HG03469 (cell line): ENCODE measurements at regions not wholly inside any gene's neighbourhood (a gene's known extent, or its start where the extent isn't known, plus 50 kb on each side); places are given as distances from the start of the nearest gene placed in this dataset.
"Not testable (repeated sequence)": the region's sequence is repeated elsewhere in the genome, so short reads cannot be mapped to it uniquely, and the experiment has no call there.

Experiments used
- ATAC-seq: cut with Tn5 transposase; IDR thresholded peaks from one replicate; pipeline ENCODE4 v1.9.1; 2021; ENCODE audit warnings: mild to moderate bottlenecking, moderate library complexity, moderate number of reproducible peaks; ENCODE audit not compliant: unreplicated experiment

GRCh38 chr3:39651993-39652739 lies 157.2 kb upstream of the MYRIP start:
- no peak for ATAC-seq

- not testable (repeated sequence) for ATAC-seq
Measured at GRCh38 chr3:39655718-39656117, 153.7 kb upstream of the MYRIP start.

- no peak for ATAC-seq
Measured at GRCh38 chr3:39657075-39657474, 152.3 kb upstream of the MYRIP start.

GRCh38 chr3:39657775-39658174 lies 151.6 kb upstream of the MYRIP start:
- ATAC-seq, result no peak

- no peak for ATAC-seq
Measured at GRCh38 chr3:39664931-39665330, 144.5 kb upstream of the MYRIP start.

GRCh38 chr3:39665441-39665840 lies 144.0 kb upstream of the MYRIP start:
- ATAC-seq, result no peak

- no peak for ATAC-seq
Measured at GRCh38 chr3:39668420-39668819, 141.0 kb upstream of the MYRIP start.

- ATAC-seq, result no peak
Measured at GRCh38 chr3:39671116-39671515, 138.3 kb upstream of the MYRIP start.

- no peak for ATAC-seq
Measured at GRCh38 chr3:39671600-39671999, 137.8 kb upstream of the MYRIP start.

- no peak for ATAC-seq
Measured at GRCh38 chr3:39705351-39705900, 104.0 kb upstream of the MYRIP start.

GRCh38 chr3:39707314-39707909 lies 102.0 kb upstream of the MYRIP start:
- ATAC-seq, result no peak

- ATAC-seq, result no peak
Measured at GRCh38 chr3:39712413-39713048, 96.9 kb upstream of the MYRIP start.

- not testable (repeated sequence) for ATAC-seq
Measured at GRCh38 chr3:39713341-39713740, 96.1 kb upstream of the MYRIP start.

- no peak for ATAC-seq
Measured at GRCh38 chr3:39716849-39717248, 92.6 kb upstream of the MYRIP start.

GRCh38 chr3:39718674-39719595 lies 90.5 kb upstream of the MYRIP start:
- ATAC-seq, result no peak

- ATAC-seq, result no peak
Measured at GRCh38 chr3:39721076-39721475, 88.3 kb upstream of the MYRIP start.

- no peak for ATAC-seq
Measured at GRCh38 chr3:39724233-39724846, 85.1 kb upstream of the MYRIP start.

- ATAC-seq, result no peak
Measured at GRCh38 chr3:39725321-39725720, 84.1 kb upstream of the MYRIP start.

GRCh38 chr3:39727415-39727814 lies 82.0 kb upstream of the MYRIP start:
- ATAC-seq, result no peak

- no peak for ATAC-seq
Measured at GRCh38 chr3:39733804-39734203, 75.6 kb upstream of the MYRIP start.
